PC-9 (cell line): ENCODE measurements at regions not wholly inside any gene's neighbourhood (a gene's known extent, or its start where the extent isn't known, plus 50 kb on each side); places are given as distances from the start of the nearest gene placed in this dataset.

Experiments used
- BruUV-seq: library from RNA; stranded (reverse); fragments of 400-500 nt; replicated peaks from 2 replicates; lab custom pipeline; 2021; lab: Mats Ljungman, UMichigan
- CTCF ChIA-PET: fragments of 300-600 bp; sonication (Branson Sonifier 250); formaldehyde crosslinking; loops from one replicate; lab custom pipeline; 2022; ENCODE audit warnings: antibody characterized with exemption; lab: Charles Lee
- POLR2A ChIA-PET: fragments of 300-600 bp; sonication (Branson Sonifier 250); formaldehyde crosslinking; loops from one replicate; lab custom pipeline; 2022; ENCODE audit warnings: antibody characterized with exemption; ENCODE audit not compliant: unreplicated experiment; lab: Charles Lee
- DNase-seq, 2 experiments: peaks; one replicate each; pipeline versions ENCODE4 v3.0.0 to v3.0.0-alpha.2; 2015 to 2022; ENCODE audit warnings: mixed read lengths in 1 of 2
- H2AFZ ChIP-seq: fragments of 200-600 bp; sonication (generic); 2 replicates; pipeline ENCODE4 v1.8.1; 2017; ENCODE audit warnings: antibody characterized with exemption
- H3F3A ChIP-seq: fragments of 200-600 bp; sonication (generic); 2 replicates; pipeline ENCODE4 v1.8.1; 2017; ENCODE audit warnings: antibody characterized with exemption, mild to moderate bottlenecking, low read depth; ENCODE audit not compliant: insufficient read depth
- H3K27ac ChIP-seq: fragments of 200-600 bp; sonication (generic); 2 replicates; pipeline ENCODE4 v1.6.1; 2016; ENCODE audit warnings: mixed run types
- H3K27me3 ChIP-seq: fragments of 200-600 bp; sonication (generic); 2 replicates; pipeline ENCODE4 v1.6.1; 2016; ENCODE audit warnings: low read depth, mixed run types; ENCODE audit not compliant: insufficient read depth
- H3K36me3 ChIP-seq: fragments of 200-600 bp; sonication (generic); 2 replicates; pipeline ENCODE4 v1.6.1; 2016; ENCODE audit warnings: low read depth, mixed run types
- H3K4me1 ChIP-seq: fragments of 200-600 bp; sonication (generic); replicated peaks from 2 replicates; pipeline ENCODE4 v1.6.1; 2016; ENCODE audit warnings: mixed run types; ENCODE audit not compliant: insufficient read depth
- H3K4me2 ChIP-seq: fragments of 200-600 bp; sonication (generic); 2 replicates; pipeline ENCODE4 v1.6.1; 2017; ENCODE audit warnings: mixed run types
- H3K4me3 ChIP-seq: fragments of 200-600 bp; sonication (generic); 2 replicates; pipeline ENCODE4 v1.6.1; 2016; ENCODE audit warnings: mixed run types
- H3K79me2 ChIP-seq: fragments of 200-600 bp; sonication (generic); 2 replicates; pipeline ENCODE4 v1.6.1; 2017; ENCODE audit warnings: low read depth, mixed run types
- H3K9me2 ChIP-seq: fragments of 200-600 bp; sonication (generic); 2 replicates; pipeline ENCODE4 v1.8.1; 2017; ENCODE audit warnings: mild to moderate bottlenecking; ENCODE audit not compliant: insufficient read depth
- H3K9me3 ChIP-seq: fragments of 200-600 bp; sonication (generic); 2 replicates; pipeline ENCODE4 v1.8.1; 2016; ENCODE audit warnings: low read depth; ENCODE audit not compliant: insufficient read depth
- H4K20me1 ChIP-seq: fragments of 200-600 bp; sonication (generic); 2 replicates; pipeline ENCODE4 v1.8.1; 2017; ENCODE audit not compliant: insufficient read depth
- EZH2 ChIP-seq: fragments of 200-600 bp; sonication (generic); IDR thresholded peaks from 2 replicates; pipeline ENCODE4 v1.8.0; 2017; ENCODE audit warnings: antibody characterized with exemption, low read depth
- intact Hi-C: fragments of 100-400 bp; cut with micrococcal nuclease; formaldehyde crosslinking; loops from one replicate; pipeline ENCODE4 v1.10.0; 2022; ENCODE audit not compliant: unreplicated experiment
- TF ChIP-seq, protein P1 (sequence below): fragments of 200-600 bp; sonication (generic); conservative IDR thresholded peaks from 2 replicates; pipeline ENCODE4 v1.6.1; 2017; ENCODE audit warnings: mixed run types, antibody characterized with exemption, mild to moderate bottlenecking, moderate library complexity

GRCh38 chr15:93331545-93332167 is 242.6 kb upstream of the RGMA start:
- CTCF ChIA-PET = no interaction called here
- no peaks in the 10 kb centered on the region for H3K79me2 ChIP-seq
- H3K27ac ChIP-seq = no peak overlapping the region
- no peaks in the 10 kb centered on the region for H4K20me1 ChIP-seq
- H3K36me3 ChIP-seq = no peaks in the 10 kb centered on the region
- intact Hi-C loops = no loop called here
- H3K9me3 ChIP-seq = no peaks in the 10 kb centered on the region
- H3K4me2 ChIP-seq = no peak overlapping the region
- no peaks in the 10 kb centered on the region for H3K9me2 ChIP-seq
- BruUV-seq = no TSS peak
- DNase-seq = no peak
- TF ChIP-seq, protein P1, sequence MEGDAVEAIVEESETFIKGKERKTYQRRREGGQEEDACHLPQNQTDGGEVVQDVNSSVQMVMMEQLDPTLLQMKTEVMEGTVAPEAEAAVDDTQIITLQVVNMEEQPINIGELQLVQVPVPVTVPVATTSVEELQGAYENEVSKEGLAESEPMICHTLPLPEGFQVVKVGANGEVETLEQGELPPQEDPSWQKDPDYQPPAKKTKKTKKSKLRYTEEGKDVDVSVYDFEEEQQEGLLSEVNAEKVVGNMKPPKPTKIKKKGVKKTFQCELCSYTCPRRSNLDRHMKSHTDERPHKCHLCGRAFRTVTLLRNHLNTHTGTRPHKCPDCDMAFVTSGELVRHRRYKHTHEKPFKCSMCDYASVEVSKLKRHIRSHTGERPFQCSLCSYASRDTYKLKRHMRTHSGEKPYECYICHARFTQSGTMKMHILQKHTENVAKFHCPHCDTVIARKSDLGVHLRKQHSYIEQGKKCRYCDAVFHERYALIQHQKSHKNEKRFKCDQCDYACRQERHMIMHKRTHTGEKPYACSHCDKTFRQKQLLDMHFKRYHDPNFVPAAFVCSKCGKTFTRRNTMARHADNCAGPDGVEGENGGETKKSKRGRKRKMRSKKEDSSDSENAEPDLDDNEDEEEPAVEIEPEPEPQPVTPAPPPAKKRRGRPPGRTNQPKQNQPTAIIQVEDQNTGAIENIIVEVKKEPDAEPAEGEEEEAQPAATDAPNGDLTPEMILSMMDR = no peak
- no peak for TF ChIP-seq EZH2
- peaks cover 52% of the 10 kb centered on the region for H3K27me3 ChIP-seq
- H3K4me1 ChIP-seq = no peaks in the 10 kb centered on the region
- POLR2A ChIA-PET = no interaction called here
- H2AFZ ChIP-seq = no peak overlapping the region
- no peaks in the 10 kb centered on the region for H3F3A ChIP-seq
- H3K4me3 ChIP-seq = no peak overlapping the region

DNA sequence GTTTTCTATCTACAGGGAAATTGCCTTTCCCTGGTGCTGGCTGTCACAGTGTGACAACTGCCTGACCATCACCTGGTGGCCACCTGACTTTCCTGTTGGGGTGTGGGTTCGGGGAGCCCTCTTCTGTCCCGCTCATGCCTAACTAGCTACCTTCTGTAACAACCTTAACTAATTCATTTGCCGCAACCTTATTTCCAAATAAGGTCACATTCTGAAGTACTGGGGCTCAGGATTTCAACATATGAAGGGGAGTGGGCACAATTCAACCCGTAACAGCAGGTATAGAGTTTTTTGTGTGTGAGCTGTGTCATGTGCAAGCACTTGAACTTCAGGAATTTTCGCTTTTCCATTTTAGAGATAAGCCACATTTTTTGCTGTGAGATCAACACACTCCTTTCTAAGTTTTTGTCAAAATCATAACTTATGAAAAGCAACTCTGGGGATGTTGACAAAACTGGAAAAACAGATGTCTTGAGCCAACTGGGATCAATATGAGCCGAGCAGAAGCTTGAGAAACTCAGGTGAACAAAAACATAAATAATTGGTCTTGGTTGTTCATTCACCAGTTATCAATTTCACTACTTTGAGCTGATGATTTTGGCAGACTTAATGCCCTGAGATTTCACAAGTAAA is 242.0 kb upstream of the RGMA start:
- no TSS peak for BruUV-seq
- no peak overlapping the region for H3K4me2 ChIP-seq
- ChIA-PET CTCF (no interaction called here), POLR2A (no interaction called here)
- H3K36me3 ChIP-seq = no peaks in the 10 kb centered on the region
- H4K20me1 ChIP-seq = no peaks in the 10 kb centered on the region
- intact Hi-C loops = no loop called here
- H3K4me3 ChIP-seq = no peak overlapping the region
- no peak for DNase-seq
- TF ChIP-seq EZH2 = no peak
- TF ChIP-seq, protein P1 = no peak
- H3K79me2 ChIP-seq = no peaks in the 10 kb centered on the region
- no peaks in the 10 kb centered on the region for H3K9me2 ChIP-seq
- H3K4me1 ChIP-seq = no peaks in the 10 kb centered on the region
- no peaks in the 10 kb centered on the region for H3K9me3 ChIP-seq
- H2AFZ ChIP-seq = no peak overlapping the region
- H3K27ac ChIP-seq = no peak overlapping the region
- H3F3A ChIP-seq = no peaks in the 10 kb centered on the region
- H3K27me3 ChIP-seq = peaks cover 56% of the 10 kb centered on the region

GRCh38 chr15:93327364-93327763 is 238.4 kb upstream of the RGMA start:
- no peaks in the 10 kb centered on the region for H4K20me1 ChIP-seq
- H2AFZ ChIP-seq = no peak overlapping the region
- H3K9me2 ChIP-seq = no peaks in the 10 kb centered on the region
- DNase-seq = no peak
- H3K4me1 ChIP-seq = no peaks in the 10 kb centered on the region
- peaks cover 76% of the 10 kb centered on the region for H3K27me3 ChIP-seq
- TF ChIP-seq, protein P1 = no peak
- TF ChIP-seq EZH2 = no peak
- CTCF ChIA-PET = no interaction called here
- no peak overlapping the region for H3K4me3 ChIP-seq
- H3K36me3 ChIP-seq = no peaks in the 10 kb centered on the region
- no peaks in the 10 kb centered on the region for H3K79me2 ChIP-seq
- H3K27ac ChIP-seq = no peak overlapping the region
- no peak overlapping the region for H3K4me2 ChIP-seq
- BruUV-seq = no TSS peak
- no peaks in the 10 kb centered on the region for H3F3A ChIP-seq
- intact Hi-C loops = no loop called here
- H3K9me3 ChIP-seq = no peaks in the 10 kb centered on the region
- POLR2A ChIA-PET = no interaction called here
